ENCODE measurements at regions not wholly inside any gene's neighbourhood (a gene's known extent, or its start where the extent isn't known, plus 50 kb on each side); places are given as distances from the start of the nearest gene placed in this dataset.

GRCh38 chr2:56709181-56709580 lies 525.4 kb downstream of the CCDC85A start:
- TF ChIP-seq CTCF (IDR thresholded peaks at IDR 0.05) (no peak), POLR2AphosphoS5 (IDR thresholded peaks at IDR 0.05) (no peak)
